ENCODE measurements at regions not wholly inside any gene's neighbourhood (a gene's known extent, or its start where the extent isn't known, plus 50 kb on each side); places are given as distances from the start of the nearest gene placed in this dataset.

DNA sequence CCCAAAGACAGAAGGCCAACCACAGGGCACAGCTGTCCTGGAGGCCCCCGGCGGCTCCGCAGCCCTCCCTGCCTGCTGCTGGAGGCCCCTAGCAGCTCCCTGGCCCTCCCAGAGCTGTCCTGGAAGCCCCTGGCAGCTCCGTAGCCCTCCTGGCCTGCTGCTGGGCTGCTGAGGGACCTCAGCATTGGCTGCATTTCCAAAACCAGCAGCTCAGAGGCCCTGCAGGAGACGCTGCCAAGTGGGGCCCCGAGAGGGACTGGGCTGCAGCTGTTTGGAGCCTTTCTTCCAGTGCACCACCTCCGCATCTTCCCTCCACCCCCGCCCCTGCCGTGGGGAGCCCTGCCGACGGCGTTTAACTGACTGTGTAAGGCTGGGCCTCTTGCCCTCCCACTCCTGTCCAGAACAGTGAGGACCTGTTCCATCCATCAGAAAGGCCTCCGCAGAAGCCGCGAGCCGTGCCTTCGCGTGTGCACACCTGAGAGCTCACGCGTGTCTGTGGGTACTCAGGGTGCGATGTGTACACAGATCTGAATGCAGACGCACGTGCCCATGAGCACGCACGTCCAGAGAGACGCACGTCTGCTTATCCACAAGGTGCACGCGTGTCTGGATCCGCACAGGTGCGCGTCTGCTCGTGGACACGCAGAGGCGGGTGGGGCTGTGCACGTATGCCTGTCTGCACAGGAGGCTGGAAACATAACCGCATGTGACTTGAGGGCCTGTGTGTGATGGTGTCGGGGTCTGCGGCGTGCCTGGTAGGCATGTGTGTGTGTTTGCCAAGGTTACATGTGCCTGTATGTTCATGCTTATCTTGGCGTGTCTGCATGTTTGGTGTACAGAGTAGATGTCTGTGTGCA lies 57.0 kb upstream of the FBRSL1 start:
- TF ChIP-seq, protein P1, sequence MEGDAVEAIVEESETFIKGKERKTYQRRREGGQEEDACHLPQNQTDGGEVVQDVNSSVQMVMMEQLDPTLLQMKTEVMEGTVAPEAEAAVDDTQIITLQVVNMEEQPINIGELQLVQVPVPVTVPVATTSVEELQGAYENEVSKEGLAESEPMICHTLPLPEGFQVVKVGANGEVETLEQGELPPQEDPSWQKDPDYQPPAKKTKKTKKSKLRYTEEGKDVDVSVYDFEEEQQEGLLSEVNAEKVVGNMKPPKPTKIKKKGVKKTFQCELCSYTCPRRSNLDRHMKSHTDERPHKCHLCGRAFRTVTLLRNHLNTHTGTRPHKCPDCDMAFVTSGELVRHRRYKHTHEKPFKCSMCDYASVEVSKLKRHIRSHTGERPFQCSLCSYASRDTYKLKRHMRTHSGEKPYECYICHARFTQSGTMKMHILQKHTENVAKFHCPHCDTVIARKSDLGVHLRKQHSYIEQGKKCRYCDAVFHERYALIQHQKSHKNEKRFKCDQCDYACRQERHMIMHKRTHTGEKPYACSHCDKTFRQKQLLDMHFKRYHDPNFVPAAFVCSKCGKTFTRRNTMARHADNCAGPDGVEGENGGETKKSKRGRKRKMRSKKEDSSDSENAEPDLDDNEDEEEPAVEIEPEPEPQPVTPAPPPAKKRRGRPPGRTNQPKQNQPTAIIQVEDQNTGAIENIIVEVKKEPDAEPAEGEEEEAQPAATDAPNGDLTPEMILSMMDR (IDR thresholded peaks at IDR 0.05), result no peak
- TF ChIP-seq POLR2A (IDR thresholded peaks at IDR 0.05), result no peak

All from body of pancreas (tissue), 4 donors.